SU-DHL-6 (cell line): ENCODE measurements at regions not wholly inside any gene's neighbourhood (a gene's known extent, or its start where the extent isn't known, plus 50 kb on each side); places are given as distances from the start of the nearest gene placed in this dataset.

ENCODE experiments used
- H2AFZ ChIP-seq: fragments of 200-600 bp; sonication (generic); 2 replicates; pipeline ENCODE4 v1.6.1; 2014; ENCODE audit warnings: low read depth, mild to moderate bottlenecking, moderate library complexity, mixed read lengths, antibody characterized with exemption, low read length; ENCODE audit not compliant: severe bottlenecking
- H3F3A ChIP-seq: fragments of 200-600 bp; shearing (Covaris generic); 2 replicates; pipeline ENCODE4 v1.6.0; 2016; ENCODE audit warnings: antibody characterized with exemption, mild to moderate bottlenecking; ENCODE audit not compliant: insufficient read depth
- H3K27ac ChIP-seq: fragments of 200-600 bp; sonication (generic); 2 replicates; pipeline ENCODE4 v1.5.1; 2016; ENCODE audit warnings: low read depth, mild to moderate bottlenecking, low read length, moderate library complexity, mixed read lengths
- H3K27me3 ChIP-seq: fragments of 200-600 bp; sonication (generic), shearing (Covaris generic); 2 replicates; pipeline ENCODE4 v1.6.0; 2014; ENCODE audit warnings: mild to moderate bottlenecking, low read length
- H3K36me3 ChIP-seq: fragments of 200-600 bp; sonication (generic); 2 replicates; pipeline ENCODE4 v1.6.1; 2014; ENCODE audit warnings: mild to moderate bottlenecking, low read length, mixed read lengths
- H3K4me2 ChIP-seq: fragments of 300-600, 200-600 bp; shearing (Covaris generic), sonication (generic); 2 replicates; pipeline ENCODE4 v1.6.0; 2014; ENCODE audit warnings: low read length, low read depth, mild to moderate bottlenecking; ENCODE audit not compliant: poor library complexity, severe bottlenecking
- H3K4me3 ChIP-seq: fragments of 200-600 bp; sonication (generic); 2 replicates; pipeline ENCODE4 v1.5.1; 2014; ENCODE audit warnings: antibody characterized with exemption, low read length, mild to moderate bottlenecking, mixed read lengths; ENCODE audit not compliant: insufficient read depth, poor library complexity, severe bottlenecking
- H3K79me2 ChIP-seq: fragments of 200-600 bp; sonication (generic); 2 replicates; pipeline ENCODE4 v1.6.1; 2014; ENCODE audit warnings: mild to moderate bottlenecking, low read length, moderate library complexity; ENCODE audit not compliant: insufficient read depth
- H3K9ac ChIP-seq: fragments of 200-600 bp; sonication (generic); 2 replicates; pipeline ENCODE4 v1.7.0; 2014; ENCODE audit warnings: mild to moderate bottlenecking, low read length
- H3K9me2 ChIP-seq: fragments of 200-600 bp; sonication (generic); replicated peaks from 2 replicates; pipeline ENCODE4 v1.6.1; 2014; ENCODE audit warnings: low read length; ENCODE audit not compliant: insufficient read depth
- H3K9me3 ChIP-seq: fragments of 200-600 bp; sonication (generic); 2 replicates; pipeline ENCODE4 v1.6.1; 2014; ENCODE audit warnings: low read length, mixed read lengths; ENCODE audit not compliant: insufficient read depth
- H4K20me1 ChIP-seq: fragments of 200-600 bp; sonication (generic); 2 replicates; pipeline ENCODE4 v1.6.1; 2014; ENCODE audit warnings: low read depth, mild to moderate bottlenecking, antibody characterized with exemption, low read length, moderate library complexity, mixed read lengths
- EZH2phosphoT487 ChIP-seq: fragments of 200-600 bp; sonication (generic), shearing (Covaris generic); conservative IDR thresholded peaks from 2 replicates; pipeline ENCODE4 v1.6.1; 2018; ENCODE audit warnings: mild to moderate bottlenecking, antibody characterized with exemption, low read length, moderate library complexity, mixed read lengths
- TF ChIP-seq, protein P1 (sequence below): fragments of 200-600 bp; sonication (generic); IDR thresholded peaks from one replicate; pipeline ENCODE4 v1.5.1; 2017; ENCODE audit warnings: antibody characterized with exemption, mild to moderate bottlenecking, low read length, moderate library complexity; ENCODE audit not compliant: insufficient read depth, poor library complexity, severe bottlenecking

- no peaks in the 10 kb centered on the region for H3F3A ChIP-seq
- no peak overlapping the region for H3K9ac ChIP-seq
- no peaks in the 10 kb centered on the region for H3K27me3 ChIP-seq
- no peaks in the 10 kb centered on the region for H3K9me2 ChIP-seq
- no peak overlapping the region for H3K4me2 ChIP-seq
- H3K9me3 ChIP-seq, result no peaks in the 10 kb centered on the region
- H3K36me3 ChIP-seq, result no peaks in the 10 kb centered on the region
- no peak overlapping the region for H3K27ac ChIP-seq
- no peak overlapping the region for H3K4me3 ChIP-seq
- H3K79me2 ChIP-seq, result no peaks in the 10 kb centered on the region
- H2AFZ ChIP-seq, result no peak overlapping the region
- TF ChIP-seq EZH2phosphoT487, result no peak
- TF ChIP-seq, protein P1, sequence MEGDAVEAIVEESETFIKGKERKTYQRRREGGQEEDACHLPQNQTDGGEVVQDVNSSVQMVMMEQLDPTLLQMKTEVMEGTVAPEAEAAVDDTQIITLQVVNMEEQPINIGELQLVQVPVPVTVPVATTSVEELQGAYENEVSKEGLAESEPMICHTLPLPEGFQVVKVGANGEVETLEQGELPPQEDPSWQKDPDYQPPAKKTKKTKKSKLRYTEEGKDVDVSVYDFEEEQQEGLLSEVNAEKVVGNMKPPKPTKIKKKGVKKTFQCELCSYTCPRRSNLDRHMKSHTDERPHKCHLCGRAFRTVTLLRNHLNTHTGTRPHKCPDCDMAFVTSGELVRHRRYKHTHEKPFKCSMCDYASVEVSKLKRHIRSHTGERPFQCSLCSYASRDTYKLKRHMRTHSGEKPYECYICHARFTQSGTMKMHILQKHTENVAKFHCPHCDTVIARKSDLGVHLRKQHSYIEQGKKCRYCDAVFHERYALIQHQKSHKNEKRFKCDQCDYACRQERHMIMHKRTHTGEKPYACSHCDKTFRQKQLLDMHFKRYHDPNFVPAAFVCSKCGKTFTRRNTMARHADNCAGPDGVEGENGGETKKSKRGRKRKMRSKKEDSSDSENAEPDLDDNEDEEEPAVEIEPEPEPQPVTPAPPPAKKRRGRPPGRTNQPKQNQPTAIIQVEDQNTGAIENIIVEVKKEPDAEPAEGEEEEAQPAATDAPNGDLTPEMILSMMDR, result no peak
- no peaks in the 10 kb centered on the region for H4K20me1 ChIP-seq
Observed at GRCh38 chrX:8306291-8306925, 135.3 kb upstream of the VCX2 start.

- H3K9me3 ChIP-seq, result no peaks in the 10 kb centered on the region
- no peak overlapping the region for H3K27ac ChIP-seq
- no peak overlapping the region for H2AFZ ChIP-seq
- no peaks in the 10 kb centered on the region for H4K20me1 ChIP-seq
- no peaks in the 10 kb centered on the region for H3F3A ChIP-seq
- no peak overlapping the region for H3K9ac ChIP-seq
- no peak overlapping the region for H3K4me3 ChIP-seq
- no peaks in the 10 kb centered on the region for H3K9me2 ChIP-seq
- no peaks in the 10 kb centered on the region for H3K36me3 ChIP-seq
- no peak overlapping the region for H3K4me2 ChIP-seq
- H3K27me3 ChIP-seq, result no peaks in the 10 kb centered on the region
- no peak for TF ChIP-seq EZH2phosphoT487
- TF ChIP-seq, protein P1, result no peak
- no peaks in the 10 kb centered on the region for H3K79me2 ChIP-seq
Observed at GRCh38 chrX:8310409-8310808, 139.3 kb upstream of the VCX2 start.

DNA sequence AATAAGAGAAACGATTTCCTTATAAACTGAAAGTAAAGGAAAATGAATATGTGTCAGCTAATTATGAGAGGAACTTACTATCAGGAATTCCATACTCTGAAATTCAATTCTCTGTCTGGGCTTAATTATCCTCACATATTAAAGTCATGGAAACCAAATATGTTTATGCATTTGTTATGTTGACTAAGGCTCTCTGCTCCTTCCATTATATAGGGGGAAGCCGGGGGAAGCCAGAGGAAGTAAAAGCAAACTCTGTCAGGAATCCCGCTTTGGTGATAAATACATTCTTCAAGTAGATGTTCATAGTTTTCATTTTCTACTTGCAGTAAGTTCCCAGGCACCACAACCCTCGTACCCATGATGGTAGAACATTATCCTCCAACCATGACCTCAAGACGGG, 142.8 kb upstream of the VCX2 start:
- H3K27ac ChIP-seq, result no peak overlapping the region
- no peaks in the 10 kb centered on the region for H3F3A ChIP-seq
- no peaks in the 10 kb centered on the region for H4K20me1 ChIP-seq
- no peaks in the 10 kb centered on the region for H3K9me2 ChIP-seq
- no peak overlapping the region for H3K4me2 ChIP-seq
- no peaks in the 10 kb centered on the region for H3K36me3 ChIP-seq
- H3K27me3 ChIP-seq, result no peaks in the 10 kb centered on the region
- no peak overlapping the region for H3K9ac ChIP-seq
- H3K9me3 ChIP-seq, result no peaks in the 10 kb centered on the region
- H3K79me2 ChIP-seq, result no peaks in the 10 kb centered on the region
- H3K4me3 ChIP-seq, result no peak overlapping the region
- no peak for TF ChIP-seq EZH2phosphoT487
- TF ChIP-seq, protein P1, result no peak
- H2AFZ ChIP-seq, result no peak overlapping the region
